GM18868 (cell line): ENCODE measurements at regions not wholly inside any gene's neighbourhood (a gene's known extent, or its start where the extent isn't known, plus 50 kb on each side); places are given as distances from the start of the nearest gene placed in this dataset.

Experiments
- ATAC-seq: cut with Tn5 transposase; IDR thresholded peaks from one replicate; pipeline ENCODE4 v1.9.1; 2021; ENCODE audit warnings: mild to moderate bottlenecking, moderate library complexity; ENCODE audit not compliant: unreplicated experiment

- no peak for ATAC-seq
Observed at GRCh38 chr11:115959081-115959486, 454.9 kb upstream of the CADM1 start.

DNA sequence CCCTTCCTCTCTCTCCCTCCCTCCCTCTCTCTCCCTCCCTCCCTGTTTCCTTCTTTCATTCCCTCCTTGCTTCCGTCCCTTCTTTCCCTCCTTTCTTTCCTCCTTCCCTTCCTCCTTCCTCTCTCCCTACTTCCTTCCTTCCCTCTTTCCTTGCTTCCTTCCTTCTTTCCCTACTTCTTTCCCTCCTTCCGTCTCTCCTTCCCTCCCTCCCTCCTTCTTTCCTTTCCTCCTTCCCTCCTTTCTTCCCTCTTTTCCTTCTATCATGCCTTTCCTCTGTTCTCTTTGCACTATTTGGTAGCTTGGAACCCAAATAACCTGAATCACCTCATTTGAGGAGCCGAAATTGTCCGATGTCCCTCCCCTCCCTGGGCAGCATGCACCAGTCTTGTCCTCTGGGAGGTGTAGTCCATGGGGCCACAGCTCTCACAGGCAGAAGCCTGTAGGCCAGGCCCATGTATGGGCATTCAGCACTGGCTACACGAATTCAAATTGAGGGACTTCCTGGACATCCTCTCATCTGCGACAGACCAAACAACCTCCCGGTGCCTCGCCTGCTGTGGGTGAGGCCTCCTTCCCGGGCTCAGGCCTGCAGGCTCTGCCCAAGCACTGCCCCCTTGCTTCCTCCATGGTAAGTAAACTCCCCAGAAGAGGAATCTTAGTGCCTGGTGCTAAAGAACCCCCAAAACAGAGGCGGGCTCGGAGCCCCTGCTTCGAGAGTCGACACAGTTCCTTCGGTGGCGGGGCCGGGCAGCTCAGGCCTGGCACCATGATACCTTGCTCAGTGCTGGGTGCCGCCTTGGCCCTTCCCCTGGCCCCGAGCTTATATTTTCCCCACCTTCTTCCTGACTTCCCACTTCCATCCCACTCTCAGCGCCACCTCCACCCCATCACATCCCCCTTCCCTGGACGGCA, 454.1 kb upstream of the CADM1 start:
- ATAC-seq = no peak

DNA sequence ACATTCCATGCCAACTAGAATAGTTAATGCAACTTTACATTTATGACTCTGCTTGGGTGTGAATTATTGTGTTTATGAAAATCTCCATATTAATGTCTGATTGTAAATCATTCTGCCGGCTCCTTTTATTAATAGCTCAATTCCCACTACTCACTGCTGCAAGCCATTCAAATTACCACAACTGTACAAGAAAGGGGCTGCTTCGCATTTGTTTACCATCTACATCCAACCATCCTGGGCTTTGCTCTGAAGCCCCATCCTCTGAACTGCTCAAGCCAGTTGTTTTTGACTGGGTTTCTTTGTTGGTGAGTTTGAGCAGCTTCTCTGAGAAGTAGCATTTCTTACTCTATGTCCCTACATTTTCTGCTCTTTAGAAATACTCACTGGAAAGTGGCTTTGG, 451.6 kb upstream of the CADM1 start:
- no peak for ATAC-seq

GRCh38 chr11:115950660-115951059, 446.4 kb upstream of the CADM1 start:
- ATAC-seq = no peak

GRCh38 chr11:115944596-115944995, 440.4 kb upstream of the CADM1 start:
- no peak for ATAC-seq

DNA sequence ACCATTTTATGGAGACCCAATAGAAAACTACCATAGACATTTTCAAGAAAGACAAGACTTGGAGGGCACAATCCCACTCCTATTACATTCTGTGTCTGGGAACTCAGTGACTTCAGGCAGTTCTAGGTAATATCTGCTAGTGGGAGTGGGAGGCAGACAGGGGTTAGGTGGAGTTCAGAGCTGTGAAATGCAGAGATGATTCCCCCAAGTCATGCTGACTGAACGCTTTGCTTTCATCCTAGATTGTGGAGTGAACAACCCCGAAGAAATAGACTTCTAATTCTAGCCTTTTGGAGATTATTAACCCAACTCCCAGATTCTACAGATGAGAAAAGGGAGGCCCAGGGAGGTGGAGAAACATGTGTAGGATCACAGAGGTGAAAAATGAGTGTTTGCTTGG, 437.8 kb upstream of the CADM1 start:
- ATAC-seq = no peak

DNA sequence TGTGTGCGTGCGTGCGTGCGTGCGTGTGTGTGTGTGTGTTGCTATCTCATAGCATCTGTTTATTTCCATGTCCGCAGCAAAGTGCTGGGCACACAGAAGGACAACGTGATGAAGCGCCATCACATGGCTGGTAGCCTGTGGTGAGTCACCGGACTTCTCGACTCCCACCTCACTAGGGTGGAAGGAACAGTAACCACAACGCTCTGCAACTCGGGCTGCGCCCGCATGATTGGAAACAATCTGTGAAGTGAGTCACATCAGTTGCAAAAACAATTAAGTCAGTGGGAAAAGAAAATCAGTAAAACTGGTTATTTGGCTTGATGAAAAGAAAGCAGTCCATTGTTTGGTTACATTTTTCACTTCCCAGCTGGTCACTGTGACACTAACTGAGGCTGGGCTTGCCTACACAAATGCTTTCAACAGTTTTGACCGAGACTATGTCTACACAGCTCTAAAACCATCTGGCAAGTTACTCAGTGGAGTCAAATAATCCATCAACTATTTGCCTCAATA, 437.3 kb upstream of the CADM1 start:
- ATAC-seq = no peak

GRCh38 chr11:115941044-115941443, 436.8 kb upstream of the CADM1 start:
- no peak for ATAC-seq

DNA sequence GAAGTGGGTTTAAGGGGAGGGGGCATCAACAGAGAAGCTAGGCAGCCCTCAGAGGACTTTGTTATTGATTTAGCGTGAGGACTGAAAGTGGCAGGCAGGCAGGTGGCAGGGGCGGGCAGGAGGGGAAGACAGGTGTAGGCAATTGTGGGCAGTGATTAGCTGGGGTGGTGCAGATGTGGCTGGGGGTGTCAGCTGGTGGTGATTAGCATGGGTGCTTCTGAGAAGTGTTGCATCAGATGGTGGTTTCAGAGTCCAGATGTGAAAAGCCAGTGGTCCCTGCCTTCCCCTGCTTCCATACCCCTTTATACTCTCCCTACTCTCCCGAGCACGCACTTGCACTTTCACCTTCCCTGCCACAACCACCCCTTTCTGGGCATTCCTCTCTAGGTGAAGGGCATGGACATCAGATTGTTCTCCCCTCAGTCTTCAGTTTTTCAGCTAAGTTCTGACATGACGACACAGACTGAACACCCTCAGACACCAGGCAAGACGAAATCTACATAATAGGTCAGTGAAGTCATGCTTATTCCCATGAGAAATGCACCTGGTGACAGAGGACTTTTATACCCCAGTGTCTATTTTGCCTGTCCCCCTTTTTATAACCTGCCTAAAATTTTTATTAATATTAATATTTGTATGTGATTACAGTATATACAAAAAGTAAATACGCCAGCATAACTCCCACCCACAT, 435.7 kb upstream of the CADM1 start:
- peak; percentile 72 for ATAC-seq

- ATAC-seq = no peak
Observed at GRCh38 chr11:115939104-115939730, 435.0 kb upstream of the CADM1 start.

- no peak for ATAC-seq
Observed at GRCh38 chr11:115933564-115933963, 429.3 kb upstream of the CADM1 start.

GRCh38 chr11:115931548-115932083, 427.4 kb upstream of the CADM1 start:
- ATAC-seq = no peak

GRCh38 chr11:115930886-115931547, 426.8 kb upstream of the CADM1 start:
- ATAC-seq = peak; percentile 27

DNA sequence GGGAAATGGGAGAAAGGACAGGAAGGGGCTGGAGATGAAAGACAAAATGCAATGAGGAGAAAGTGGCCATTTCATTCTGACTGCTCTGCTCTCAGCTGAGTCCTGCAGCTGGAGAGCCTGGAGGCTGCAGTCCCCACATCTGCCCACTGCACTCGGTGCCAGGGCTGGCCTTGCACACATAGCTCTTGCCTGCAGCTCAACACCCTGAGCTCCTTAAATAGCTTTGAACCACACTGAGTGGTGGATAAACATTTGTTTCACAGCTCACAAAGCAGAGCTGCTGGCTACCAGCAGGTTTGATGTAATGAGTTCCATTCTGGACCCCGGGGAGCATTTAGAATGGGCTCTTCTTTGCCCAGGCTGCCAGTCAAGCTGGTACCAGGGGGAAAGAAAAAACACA, 426.1 kb upstream of the CADM1 start:
- ATAC-seq = peak; percentile 17

DNA sequence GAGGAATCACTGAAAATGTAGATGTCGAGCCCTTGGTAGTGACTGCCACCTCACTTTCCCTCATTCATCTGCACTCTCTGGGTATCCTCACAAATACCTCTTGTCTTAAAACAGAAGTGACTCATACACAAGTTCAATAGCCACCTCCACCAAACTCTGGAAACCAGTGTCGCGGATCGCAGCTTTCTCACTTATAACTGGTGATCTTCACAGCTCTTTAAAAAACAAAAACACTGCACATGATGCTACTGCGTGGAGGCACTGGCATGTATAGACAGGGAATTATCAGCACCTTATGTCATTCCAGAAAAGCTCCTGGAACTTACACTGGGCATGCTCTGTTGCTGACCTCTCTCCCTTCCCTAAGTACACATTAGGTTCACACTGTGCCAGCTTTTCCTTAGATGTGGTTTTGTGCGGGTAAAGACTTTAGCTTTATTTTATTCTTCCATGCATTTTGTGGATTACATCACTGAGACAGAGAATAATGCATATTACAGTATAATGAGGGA, 425.5 kb upstream of the CADM1 start:
- ATAC-seq = peak; percentile 30

GRCh38 chr11:115928811-115929210, 424.6 kb upstream of the CADM1 start:
- no peak for ATAC-seq

- ATAC-seq = peak; percentile 33
Observed at GRCh38 chr11:115927823-115928329, 423.7 kb upstream of the CADM1 start.

DNA sequence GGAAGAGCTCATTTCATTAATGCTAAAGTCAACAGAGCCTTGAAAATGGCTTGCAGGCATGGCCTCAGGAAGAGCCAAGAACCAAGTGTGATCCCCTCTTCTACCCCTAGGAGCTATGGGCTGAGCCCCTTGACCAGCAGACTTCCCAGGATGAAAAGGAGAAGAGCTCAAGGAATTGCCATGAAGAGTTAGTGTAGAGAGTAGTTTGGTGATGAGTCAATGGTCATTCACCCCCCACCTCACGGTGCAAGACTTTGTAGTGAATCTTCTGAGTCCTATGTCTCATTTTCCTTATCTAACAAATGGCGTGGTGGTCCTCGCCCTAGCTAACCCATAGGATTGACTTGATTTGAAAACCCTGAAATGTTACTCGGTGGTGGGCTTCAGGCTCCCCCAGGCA, 422.4 kb upstream of the CADM1 start:
- no peak for ATAC-seq

DNA sequence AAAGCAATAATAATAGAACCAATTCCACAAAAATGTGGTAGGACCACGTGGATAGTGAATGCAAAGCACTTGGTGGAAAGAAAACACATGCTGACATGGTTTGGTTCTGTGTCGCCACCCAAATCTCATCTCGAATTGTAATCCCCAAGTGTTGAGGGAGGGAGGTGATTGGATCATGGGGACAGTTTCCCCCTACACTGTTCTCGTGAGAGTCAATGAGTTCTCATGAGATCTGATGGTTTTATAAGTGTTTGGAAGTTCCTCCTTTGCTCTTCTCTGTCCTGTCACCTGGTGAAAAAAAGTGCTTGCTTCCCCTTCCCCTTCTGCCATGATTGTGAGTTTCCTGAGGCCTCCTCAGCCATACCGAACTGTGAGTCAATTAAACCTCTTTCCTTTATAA, 421.9 kb upstream of the CADM1 start:
- ATAC-seq = no peak

- no peak for ATAC-seq
Observed at GRCh38 chr11:115925568-115926090, 421.4 kb upstream of the CADM1 start.
